NOMO-1 treated with dmso at 0.1 percent for 144 hours (cell line): ENCODE measurements at regions not wholly inside any gene's neighbourhood (a gene's known extent, or its start where the extent isn't known, plus 50 kb on each side); places are given as distances from the start of the nearest gene placed in this dataset.

Source experiments
- DNase-seq: peaks from one replicate; lab custom pipeline; 2025; ENCODE audit not compliant: unreplicated experiment; lab: John Stamatoyannopoulos, UW

DNA sequence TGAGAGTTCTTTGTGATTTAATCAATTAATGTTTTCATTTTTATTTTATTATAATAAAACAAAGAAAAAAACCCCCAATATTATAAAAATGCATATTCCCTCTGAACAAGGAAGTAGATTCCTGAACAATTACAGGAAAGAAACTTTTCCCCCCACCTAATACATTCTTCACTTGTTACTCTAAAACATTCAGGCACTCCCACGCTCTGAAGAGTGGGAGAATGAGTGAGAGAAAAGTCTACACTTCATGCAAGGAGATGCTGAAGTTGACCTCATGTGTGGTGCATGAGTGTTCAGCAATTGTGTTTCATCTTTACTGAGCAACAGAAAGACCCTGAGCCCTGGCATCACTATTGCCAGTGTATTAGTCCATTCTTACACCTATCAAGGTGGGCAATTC, 244.2 kb upstream of the IGFBP3 start:
- no peak for DNase-seq

DNA sequence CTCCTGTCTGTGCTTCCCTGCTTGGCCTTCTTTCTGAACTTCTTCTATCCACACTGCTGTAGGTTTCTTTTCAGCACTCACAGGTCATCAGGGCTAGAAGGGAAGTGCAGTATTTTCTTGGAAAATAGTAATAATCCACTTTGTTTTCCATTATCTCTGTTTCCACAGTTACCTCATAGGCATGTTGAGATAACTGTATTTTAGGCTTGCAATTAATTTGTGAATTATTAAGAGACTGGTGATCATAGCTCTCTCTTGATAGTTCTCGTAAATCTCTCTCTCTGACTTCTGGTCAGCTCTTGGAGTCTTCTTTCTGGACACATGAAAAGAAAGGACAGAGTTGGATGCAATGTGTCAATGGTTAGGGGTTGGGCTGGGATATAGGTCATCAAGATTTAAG, 243.6 kb upstream of the IGFBP3 start:
- no peak for DNase-seq

DNA sequence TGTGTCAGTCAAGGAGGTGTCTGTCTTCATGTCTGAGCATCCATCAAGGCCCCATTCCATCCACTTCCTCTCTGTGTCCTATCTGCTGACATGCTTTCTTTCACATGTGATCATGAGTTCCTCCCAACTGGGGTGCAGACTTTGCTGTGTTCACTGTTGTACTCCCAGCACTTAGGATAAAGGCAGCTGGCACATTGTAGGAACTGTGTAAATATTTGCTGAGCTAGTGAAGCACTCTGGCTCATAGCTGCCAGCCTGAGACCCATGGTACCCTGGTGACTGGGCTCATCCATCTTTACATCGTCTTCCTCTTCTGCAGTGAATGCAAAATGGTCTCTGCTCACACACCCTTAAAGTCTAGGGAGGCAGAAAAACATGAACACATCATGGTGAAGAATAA, 242.2 kb upstream of the IGFBP3 start:
- no peak for DNase-seq

DNA sequence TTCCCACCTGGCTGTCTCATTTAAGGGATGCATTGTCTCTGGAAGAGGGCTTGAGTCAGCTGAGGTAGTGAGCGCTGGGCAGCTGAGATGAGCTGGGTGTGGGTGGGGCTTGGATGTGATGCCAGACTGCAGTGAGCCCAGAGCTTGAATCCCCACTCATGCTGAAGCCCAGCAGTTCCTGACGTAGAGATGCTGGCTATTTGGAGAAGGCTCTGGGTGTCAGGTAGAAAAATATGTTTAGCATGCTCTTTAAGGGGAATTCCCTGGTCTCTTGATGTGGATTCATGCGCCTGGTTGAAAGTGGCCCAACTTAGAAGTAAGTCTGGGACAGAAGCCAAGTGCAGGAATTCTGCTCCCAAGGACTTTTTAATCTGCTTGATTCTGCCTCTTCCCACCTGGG, 241.5 kb upstream of the IGFBP3 start:
- DNase-seq, result no peak

DNA sequence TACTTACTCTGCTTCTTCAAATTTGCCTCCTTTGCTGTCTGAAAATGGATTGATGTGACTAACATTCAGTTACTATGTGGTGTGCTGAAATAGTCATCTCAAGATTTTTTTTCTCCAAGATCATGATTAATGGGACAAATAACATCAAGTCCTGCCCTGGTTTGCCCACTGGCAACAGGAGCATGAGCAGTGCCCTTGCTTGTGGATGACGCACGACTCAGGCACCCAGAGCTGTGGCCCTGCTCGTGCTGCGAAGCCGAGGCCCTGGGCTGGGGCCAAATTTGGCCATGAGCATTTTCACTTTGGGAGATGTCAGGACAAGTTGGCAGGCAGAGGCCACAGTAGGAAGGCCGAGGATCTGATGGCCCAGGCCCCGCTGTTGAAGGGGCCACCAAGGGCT, 239.8 kb upstream of the IGFBP3 start:
- no peak for DNase-seq

DNA sequence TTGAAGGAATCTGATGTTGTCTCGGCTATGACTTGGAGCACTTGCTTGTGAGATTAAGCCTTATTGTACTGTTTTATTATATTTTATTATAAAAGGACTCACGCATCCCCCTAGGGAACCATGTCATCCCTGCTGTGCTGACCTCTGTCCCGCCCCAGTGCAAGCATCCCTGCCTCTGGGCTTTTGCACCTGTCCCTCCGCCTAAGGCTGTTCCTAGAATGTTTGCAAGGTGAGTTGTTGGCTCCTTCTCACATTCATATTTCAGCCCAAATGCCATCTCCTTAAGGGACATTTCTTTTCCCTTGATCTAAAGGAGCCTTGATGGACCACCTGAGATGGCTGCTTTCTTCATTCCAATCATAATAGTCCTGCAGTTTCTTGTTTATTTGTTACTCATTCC, 236.9 kb upstream of the IGFBP3 start:
- no peak for DNase-seq

DNA sequence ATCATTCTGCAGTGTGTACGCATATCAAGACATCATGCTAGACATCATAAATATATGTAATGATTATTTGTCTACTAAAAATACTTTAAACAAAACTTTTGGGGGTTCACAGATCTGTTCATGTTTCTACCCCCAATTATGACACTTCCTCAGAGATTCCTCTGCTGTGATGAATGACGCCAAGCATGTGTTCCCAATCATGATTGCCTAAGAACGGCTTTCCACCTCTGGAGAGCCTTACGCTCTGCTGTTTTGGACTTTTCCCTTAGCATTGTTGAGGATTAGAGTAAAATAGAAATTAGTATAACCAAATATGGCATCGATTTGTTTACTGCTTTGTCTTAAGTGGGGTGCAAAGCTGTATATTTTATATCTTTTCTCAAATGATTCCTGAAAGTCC, 236.3 kb upstream of the IGFBP3 start:
- no peak for DNase-seq

DNA sequence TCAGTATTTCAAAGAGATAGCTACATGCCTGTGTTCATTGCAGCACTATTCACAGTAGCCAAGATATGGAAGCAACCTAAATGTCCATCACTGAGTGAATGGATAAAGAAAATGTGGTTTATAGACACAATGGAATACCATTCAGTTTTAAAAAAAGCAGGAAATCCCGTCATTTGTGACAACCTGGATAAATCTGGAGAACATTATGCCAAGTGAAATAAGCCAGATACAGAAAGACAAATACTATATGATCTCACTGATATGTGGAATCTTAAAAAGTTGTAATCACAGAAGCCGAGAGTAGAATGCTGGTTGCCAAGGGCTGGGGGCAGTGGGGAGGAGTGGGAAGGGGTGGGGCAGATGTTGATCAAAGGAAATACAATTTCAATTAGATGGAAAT, 235.8 kb upstream of the IGFBP3 start:
- DNase-seq, result no peak

DNA sequence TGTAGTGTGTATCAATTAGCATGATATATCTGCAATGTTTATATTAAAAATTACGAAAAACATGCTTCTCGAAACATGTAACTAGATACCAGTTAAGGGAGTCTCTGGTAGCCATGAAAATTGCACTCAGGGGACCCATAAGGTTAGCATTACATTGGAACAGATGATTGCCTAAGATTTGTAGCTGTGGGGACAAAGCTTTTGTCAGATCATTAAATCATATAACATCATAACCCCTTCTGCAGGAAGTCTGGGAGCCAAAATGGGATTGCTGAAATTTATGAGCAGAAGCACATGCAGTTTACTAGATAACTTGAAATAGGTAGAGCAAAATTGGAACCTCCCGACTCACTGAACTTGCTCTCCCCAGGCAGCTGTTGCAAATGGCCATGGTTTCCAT, 235.0 kb upstream of the IGFBP3 start:
- DNase-seq, result no peak

DNA sequence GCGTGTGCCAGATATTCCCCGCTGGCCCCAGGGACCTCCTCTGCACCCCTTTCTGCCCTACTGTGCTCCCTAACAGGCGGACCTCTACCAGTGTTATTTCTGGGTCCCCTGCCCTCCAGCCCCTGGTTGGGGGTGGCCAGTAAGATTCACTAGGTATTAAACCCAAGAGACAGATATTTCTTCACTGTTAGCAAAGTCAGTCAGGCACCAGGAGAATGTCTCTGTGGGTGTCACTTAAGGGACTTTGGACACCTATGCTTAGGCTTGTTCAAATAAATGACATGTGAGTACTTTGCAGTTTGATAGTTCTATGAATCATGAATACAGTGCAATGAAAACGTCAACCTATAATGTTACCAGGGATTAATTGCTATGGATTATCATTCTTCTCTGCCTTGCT, 234.3 kb upstream of the IGFBP3 start:
- DNase-seq, result no peak

DNA sequence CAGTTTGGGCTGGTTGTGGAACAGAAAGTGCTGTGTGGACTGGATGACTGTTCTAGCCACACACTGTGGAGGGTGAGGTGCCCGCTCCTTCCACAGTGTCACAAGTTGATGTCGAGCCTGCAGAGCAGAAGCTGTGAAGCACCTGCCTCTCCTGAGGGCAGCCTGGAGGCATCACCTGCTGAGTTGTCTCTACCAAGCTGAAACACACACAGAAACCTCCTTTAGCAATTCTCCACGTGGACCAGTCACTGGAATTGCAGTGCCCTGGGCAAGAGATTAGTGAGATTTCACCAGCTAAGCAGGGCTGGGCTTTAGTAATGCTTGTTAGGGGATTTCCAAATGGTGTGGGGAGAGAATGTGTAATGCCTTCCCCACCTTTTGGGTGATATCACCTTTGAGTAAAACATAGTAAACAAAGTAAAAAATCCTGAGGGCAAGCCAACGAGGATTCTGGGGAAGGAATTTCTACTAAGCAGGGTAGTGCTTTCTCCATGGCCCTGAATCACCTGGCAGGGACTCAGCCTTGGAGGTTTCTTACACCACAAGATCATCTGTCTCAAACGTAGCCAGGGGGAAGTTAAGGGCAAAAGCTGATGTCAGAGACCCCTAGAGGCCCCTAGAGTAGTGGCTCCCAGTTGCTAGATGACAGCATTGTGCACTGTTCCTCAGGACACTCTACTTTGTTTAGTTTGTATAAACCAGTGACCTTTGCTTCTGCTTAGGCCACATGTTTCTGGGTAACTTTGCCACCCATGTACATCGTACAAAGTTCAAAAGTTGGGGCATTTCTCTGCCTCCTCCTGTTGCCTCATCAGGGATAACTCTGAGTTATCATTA, 233.1 kb upstream of the IGFBP3 start:
- DNase-seq, result no peak

DNA sequence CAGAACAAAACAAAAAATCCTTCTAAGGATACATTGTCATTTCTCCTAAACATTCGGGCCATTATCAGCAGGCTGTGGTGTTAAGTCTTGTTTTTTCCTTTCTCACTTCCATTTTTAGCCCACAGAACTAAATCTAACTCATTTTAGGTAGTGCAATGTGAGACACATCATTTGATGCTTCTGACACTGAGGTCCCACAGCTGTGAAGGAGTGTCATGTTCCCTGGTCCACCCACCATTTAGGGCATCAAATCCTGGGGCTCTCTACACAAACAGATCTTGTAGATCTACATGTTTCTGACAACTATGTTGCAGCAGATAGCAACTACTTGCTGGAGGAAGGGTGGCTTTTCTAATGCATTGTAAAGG, 232.5 kb upstream of the IGFBP3 start:
- DNase-seq, result no peak

DNA sequence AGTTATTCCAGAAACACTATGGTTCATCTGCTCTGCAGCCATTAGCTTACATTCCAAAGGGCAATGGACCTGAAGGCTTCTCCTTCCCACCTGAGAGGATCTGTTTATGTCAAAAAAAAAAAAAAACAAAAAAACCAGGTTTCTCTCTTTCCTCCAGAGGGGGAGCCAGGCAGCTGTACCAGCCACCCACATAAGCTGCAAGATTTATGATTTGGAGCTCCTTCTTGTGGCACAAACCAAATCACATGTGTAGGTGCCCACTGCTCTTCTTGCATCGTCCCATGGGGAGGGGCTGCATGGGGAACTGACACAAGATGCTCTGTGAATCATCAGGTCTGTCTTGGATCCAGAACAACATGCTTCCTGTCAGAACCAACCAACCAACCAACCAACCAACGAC, 231.6 kb upstream of the IGFBP3 start:
- DNase-seq, result no peak

DNA sequence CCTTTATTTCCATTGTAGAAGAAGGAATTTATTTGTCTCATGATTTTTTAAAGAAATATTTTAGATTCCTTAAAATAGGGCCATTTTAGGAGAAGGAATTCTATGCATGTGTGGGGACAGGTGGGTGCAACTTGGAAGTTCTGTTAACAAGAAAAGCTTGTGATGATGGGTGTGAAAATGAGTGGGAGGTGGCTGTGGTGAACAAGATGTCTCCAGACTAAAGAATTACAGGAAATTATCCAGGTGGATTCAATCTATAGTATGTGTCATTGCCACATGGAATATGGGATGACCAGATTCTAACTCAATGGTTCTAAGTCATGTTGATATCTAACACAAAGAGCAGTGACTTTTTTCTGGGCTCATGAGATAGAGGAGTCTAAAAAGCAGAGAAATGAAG, 229.6 kb upstream of the IGFBP3 start:
- DNase-seq, result no peak

DNA sequence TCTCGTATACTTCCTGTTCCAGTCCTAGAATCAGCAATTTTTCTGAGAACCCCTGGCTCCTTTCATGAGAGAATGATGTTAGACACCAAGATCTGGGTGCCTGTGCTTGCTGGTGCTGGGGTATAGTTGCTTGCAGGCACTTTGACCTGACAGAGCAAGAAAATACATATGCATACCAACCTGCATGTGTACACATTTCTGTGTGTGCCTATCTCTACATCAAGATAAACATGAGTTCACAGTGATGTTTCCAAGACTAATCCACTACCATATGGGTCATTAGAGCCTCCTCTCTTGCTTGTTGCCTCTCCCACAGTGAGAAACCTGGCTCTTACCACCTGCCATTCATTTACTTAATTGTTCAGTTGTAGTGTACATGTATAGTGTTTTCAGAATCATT, 229.1 kb upstream of the IGFBP3 start:
- no peak for DNase-seq

DNA sequence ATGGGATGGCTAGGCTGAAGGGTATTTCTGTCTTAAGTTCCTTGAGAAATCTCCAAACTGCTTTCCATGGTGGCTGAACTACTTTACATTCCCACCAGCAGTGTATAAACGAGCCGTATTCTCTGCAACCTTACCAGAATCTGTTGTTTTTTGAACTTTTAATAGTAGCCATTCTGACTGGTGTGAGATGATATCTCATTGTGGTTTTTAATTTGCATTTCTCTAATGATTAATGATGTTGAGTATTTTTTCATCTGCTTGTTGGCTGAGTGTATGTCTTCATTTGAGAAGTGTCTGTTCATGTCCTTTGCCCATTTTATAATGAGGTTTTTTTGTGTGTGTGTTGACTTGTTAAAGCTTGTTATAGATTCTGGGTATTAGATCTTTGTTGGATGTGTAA, 226.8 kb upstream of the IGFBP3 start:
- no peak for DNase-seq

DNA sequence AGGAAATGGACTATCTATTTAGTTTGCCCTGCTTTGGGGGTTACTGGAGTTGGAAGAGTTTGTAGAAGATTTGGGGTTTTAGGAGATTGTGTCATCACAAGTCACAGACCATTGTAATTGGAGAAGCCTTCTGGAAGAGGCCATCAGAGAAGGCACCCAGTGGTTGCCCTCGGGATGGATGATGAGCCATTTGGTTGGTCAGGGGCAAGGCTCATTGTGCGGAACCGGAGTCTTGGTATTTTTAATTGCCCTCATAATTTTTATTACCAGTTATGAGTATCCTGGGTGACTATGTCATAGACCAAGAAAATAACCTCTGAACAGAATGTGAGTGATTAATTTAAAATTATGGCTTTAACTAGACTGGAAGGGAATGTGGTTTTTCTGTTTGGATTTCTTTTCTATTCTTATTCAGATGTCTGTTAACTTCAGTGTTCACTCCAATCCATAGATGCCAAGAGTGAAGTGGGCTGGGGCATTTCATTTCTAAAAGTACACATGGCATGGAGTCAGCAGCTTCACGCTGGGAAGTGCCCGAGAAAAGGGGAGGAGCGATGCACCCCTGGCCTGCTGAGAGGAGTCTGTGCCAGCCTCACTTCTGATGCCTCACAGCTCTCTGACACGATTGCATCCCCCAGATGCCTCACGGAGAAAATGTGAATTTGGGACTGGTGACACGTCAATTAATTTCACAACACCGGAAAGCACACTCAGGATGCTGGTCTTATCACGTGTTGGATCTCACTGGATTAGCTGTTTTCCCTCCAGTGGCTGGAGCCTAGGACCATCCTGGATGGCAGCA, 225.6 kb upstream of the IGFBP3 start:
- DNase-seq, result no peak

DNA sequence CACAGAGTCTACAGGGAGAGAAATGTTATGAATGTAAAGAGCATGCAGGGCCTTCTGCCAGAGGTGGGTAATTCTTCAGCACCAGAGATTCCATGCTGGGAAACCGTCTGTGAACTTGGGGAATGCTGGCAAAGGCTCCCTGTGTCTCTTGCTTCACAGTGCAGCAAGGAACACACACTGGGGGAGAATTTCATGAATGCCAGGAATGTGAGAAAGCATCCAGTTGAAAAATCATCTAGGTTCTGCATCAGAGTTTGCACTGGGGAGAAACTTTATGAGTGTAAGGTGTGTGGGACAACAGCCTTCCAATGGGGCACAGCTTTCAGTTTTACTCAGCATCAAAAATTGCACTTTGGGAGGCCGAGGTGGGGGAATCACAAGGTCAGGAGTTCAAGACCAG, 224.3 kb upstream of the IGFBP3 start:
- no peak for DNase-seq

DNA sequence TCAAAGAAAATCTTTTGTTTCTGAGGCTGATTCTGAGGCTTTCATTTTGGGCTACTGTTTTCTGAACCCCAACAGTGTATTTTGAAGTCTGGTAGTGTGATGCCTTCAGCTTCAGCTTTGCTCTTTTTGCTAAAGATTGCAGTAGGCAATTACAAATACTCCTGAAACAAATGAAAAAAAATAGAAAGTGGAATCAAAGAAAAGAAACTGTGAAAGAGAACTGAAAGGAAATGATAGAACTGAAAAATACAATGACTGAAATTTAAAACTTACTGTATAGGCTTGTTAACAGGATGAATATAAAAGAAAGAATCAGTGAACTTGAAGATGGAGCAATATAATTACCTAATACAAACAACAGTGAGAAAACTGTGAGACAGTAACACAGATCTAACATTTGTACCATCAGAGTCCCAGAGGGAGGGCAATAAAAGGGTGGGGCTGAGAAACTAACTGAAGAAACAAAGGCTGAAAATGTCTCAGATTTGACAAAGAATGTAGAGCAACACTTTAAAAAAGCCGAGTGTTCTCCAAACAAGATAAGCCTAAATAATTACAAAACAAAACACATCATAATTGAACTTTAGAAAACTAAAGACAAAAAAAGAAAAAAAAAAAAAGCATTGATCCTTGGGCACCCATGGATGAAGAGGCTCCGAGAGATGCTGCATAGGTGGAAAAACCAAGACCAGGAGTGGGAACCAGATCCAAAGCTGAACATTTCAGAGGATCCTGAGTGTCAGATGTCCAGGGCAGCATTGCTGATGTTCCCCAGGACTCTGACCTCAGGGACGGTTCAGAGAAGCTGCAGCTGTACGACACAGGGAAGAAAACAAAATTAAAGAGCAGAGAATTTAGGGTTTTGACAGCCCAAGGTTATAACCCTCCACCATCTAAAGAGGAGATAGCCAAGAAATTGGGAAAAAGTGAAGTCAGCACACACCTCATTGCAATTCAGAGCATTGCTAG, 223.2 kb upstream of the IGFBP3 start:
- DNase-seq, result no peak

DNA sequence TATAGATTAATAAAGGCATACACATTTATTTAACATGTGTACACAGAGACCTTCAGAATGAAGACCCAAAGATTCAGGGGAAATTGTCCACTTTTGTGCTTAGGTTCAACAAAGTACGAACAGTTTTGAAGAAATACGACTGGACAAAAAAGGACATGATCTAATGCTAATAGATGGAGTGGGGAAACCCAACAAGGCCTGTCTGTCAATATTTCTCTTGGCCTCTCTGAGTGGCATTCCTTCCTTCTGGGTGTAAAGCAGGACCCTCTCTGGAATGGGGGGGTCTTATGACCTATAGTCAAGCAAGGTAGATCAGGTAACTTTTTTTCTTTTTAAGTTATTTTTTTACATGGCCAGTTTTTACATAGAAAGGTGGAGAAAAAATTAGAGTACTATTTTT, 222.3 kb upstream of the IGFBP3 start:
- DNase-seq, result no peak

DNA sequence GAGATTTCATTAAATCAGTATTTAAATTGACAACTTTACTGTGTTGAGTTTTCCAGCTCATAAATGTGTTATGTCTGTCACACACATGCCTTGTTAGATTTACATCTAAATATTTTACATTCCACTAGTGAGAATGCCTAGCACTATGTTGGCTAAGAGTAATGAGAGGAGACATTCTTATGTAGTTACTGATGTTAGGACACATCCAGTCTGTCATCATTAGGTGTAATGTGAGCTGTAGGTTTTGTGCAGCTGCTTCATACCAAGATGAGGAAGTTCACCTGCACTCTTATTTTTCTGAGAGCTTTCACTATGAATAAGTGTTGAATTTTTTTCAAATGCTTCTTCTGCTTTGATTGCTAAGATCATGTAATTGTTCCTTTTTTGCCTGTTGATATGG, 218.0 kb upstream of the IGFBP3 start:
- DNase-seq, result no peak

DNA sequence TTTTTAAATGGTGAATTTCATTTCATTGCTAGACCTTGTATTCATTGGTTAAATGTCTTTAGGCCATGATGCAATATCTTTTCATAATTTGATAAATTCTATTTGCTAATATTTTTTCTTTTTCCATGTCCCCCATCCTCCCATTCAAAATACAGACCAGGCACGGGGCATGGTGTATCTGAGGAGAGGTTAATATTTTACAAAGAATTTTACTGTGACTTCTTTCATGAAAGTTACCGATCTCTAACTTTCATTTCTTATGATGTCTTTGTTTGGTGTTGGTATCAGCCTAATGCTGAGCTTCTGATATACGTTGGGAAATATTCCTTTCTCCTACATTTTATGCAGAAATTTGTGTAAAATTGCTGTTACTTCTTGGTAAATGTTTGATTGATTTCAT, 216.7 kb upstream of the IGFBP3 start:
- no peak for DNase-seq
